Heart left ventricle (tissue), 13 donors: ENCODE measurements at regions not wholly inside any gene's neighbourhood (a gene's known extent, or its start where the extent isn't known, plus 50 kb on each side); places are given as distances from the start of the nearest gene placed in this dataset.

Experiments
- CTCF ChIP-seq, 12 donors: fragments of 200-600 bp; sonication (generic) in 4 of 12; IDR thresholded peaks; one replicate each; pipeline versions ENCODE4 v1.5.0 to v1.8.0; 2018 to 2022; ENCODE audit warnings: antibody characterized with exemption in 12 of 12, mild to moderate bottlenecking in 5 of 12
- POLR2A ChIP-seq, 2 donors: fragments of 450-650 bp; IDR thresholded peaks; one replicate each; pipeline ENCODE4 v1.6.1; 2017; ENCODE audit warnings: antibody characterized with exemption in 2 of 2, mild to moderate bottlenecking in 2 of 2, moderate library complexity in 2 of 2
- donor health status: ischemic (EF 13 %, LVEDD 7.1; RV severe dilation, severe dysfunction).
- donor health status: DM: no; HTN: yes; CAD: no.
- donor health status: DM: no; HTN: no; CAD: no.
- donor health status: ischemic (EF 25% LVEDD 6.9; RV normal size, moderate dysfunction).
- donor health status: ischemic (EF 25% LVEDD 5.7; RV mildly dilated, moderate dysfunction).
- donor health status: ischemic (EF 35%, LVEDD 5.7; RV mildly dilated, moderate dysfunction).
- donor health status: nonischemic (EF 11% LVEDD 7.7; RV severe dilation, severe dysfunction).
- donor health status: DM: yes; HTN: yes; CAD: no.
- donor health status: PGD.
- donor health status: ischemic (EF 29% LVEDD 5.4; RV normal size, mild dysfunction).
- donor health status: nonischemic (EF 23%, LVEDD 6.1; RV moderate dilation, normal function).

GRCh38 chr1:29960156-29960755 is 723.9 kb downstream of the PTPRU start:
- no peak for TF ChIP-seq CTCF (IDR thresholded peaks at IDR 0.05)
- TF ChIP-seq POLR2A (IDR thresholded peaks at IDR 0.05), result no peak
